ENCODE measurements at regions not wholly inside any gene's neighbourhood (a gene's known extent, or its start where the extent isn't known, plus 50 kb on each side); places are given as distances from the start of the nearest gene placed in this dataset.

DNA sequence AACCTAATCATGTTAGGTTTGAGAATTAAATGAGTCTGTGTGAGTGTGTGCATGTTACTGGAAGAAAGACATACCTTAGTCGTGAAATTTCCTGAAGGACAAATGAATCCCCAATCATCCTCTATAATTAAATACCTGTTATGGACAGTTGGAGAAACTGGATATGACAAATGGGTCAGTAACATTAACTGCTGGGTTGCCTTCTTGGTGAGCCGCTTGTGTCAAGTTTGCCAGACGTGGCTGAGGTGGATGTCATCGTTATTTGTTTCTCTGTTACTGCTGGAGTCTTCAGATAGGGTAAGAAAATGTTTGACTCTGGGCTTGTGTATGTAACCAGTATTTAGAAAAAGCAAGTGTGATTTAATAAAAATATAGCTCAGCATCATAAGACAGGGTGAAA lies 131.6 kb downstream of the CAND1 start:
- no peak for TF ChIP-seq POLR2A (IDR thresholded peaks at IDR 0.05)
- TF ChIP-seq, protein P1, sequence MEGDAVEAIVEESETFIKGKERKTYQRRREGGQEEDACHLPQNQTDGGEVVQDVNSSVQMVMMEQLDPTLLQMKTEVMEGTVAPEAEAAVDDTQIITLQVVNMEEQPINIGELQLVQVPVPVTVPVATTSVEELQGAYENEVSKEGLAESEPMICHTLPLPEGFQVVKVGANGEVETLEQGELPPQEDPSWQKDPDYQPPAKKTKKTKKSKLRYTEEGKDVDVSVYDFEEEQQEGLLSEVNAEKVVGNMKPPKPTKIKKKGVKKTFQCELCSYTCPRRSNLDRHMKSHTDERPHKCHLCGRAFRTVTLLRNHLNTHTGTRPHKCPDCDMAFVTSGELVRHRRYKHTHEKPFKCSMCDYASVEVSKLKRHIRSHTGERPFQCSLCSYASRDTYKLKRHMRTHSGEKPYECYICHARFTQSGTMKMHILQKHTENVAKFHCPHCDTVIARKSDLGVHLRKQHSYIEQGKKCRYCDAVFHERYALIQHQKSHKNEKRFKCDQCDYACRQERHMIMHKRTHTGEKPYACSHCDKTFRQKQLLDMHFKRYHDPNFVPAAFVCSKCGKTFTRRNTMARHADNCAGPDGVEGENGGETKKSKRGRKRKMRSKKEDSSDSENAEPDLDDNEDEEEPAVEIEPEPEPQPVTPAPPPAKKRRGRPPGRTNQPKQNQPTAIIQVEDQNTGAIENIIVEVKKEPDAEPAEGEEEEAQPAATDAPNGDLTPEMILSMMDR (IDR thresholded peaks at IDR 0.05): no peak

All from testis (tissue), 2 donors.